ENCODE measurements at regions not wholly inside any gene's neighbourhood (a gene's known extent, or its start where the extent isn't known, plus 50 kb on each side); places are given as distances from the start of the nearest gene placed in this dataset.
A peak's percentile ranks its signal among the peaks of the same experiment; 100 is the strongest.

GRCh38 chr5:102579379-102579778, 80.6 kb upstream of the SLCO6A1 start:
- intact Hi-C loops (cut with micrococcal nuclease) = no loop called here
- TF ChIP-seq CTCF (IDR thresholded peaks at IDR 0.05) = no peak
- ChIA-PET POLR2A (no interaction called here), CTCF (no interaction called here)
- Mint-ChIP-seq H3K9me3 (no peaks in the 10 kb centered on the region), H3K36me3 (ENCODE audit: low read depth) (no peaks in the 10 kb centered on the region), H3K27ac (no peak overlapping the region), H3K4me1 (ENCODE audit: low read depth) (no peaks in the 10 kb centered on the region), H3K27me3 (peaks cover 2% of the 10 kb centered on the region), H3K4me3 (no peak overlapping the region)
- DNase-seq (no peak), ATAC-seq (no peak)

GRCh38 chr5:102581011-102581410, 82.2 kb upstream of the SLCO6A1 start:
- no peak for TF ChIP-seq CTCF (IDR thresholded peaks at IDR 0.05)
- ATAC-seq = no peak
- Mint-ChIP-seq H3K36me3 (ENCODE audit: low read depth) (no peaks in the 10 kb centered on the region), H3K27ac (no peak overlapping the region), H3K27me3 (no peaks in the 10 kb centered on the region), H3K9me3 (no peaks in the 10 kb centered on the region), H3K4me3 (no peak overlapping the region), H3K4me1 (ENCODE audit: low read depth) (no peaks in the 10 kb centered on the region)
- DNase-seq = no peak
- POLR2A ChIA-PET = no interaction called here
- CTCF ChIA-PET = interaction anchor here (1.1 to 1.6 kb wide), 3 partner anchors 100 to 558 kb away, joined by 4 to 5 read pairs (median 4); no protein-coding TSS in a partner anchor
- intact Hi-C loops (cut with micrococcal nuclease) = loop anchor here (5.0 kb wide), 1 partner anchor 461 kb away; no protein-coding TSS in a partner anchor

- DNase-seq = no peak
- ATAC-seq = no peak
- Mint-ChIP-seq H3K27me3 (no peaks in the 10 kb centered on the region), H3K9me3 (no peaks in the 10 kb centered on the region), H3K36me3 (ENCODE audit: low read depth) (no peaks in the 10 kb centered on the region), H3K27ac (no peak overlapping the region), H3K4me3 (no peak overlapping the region), H3K4me1 (ENCODE audit: low read depth) (no peaks in the 10 kb centered on the region)
- ChIA-PET CTCF (interaction anchor here (1.5 to 1.6 kb wide), 3 partner anchors 84 to 556 kb away, joined by 4 to 8 read pairs (median 4); no protein-coding TSS in a partner anchor), POLR2A (no interaction called here)
- intact Hi-C loops (cut with micrococcal nuclease) = loop anchor here (5.0 kb wide), 1 partner anchor 460 kb away; no protein-coding TSS in a partner anchor
- TF ChIP-seq CTCF (IDR thresholded peaks at IDR 0.05) = no peak
Observed at GRCh38 chr5:102582696-102583095, 83.9 kb upstream of the SLCO6A1 start.

GRCh38 chr5:102583276-102584124, 84.7 kb upstream of the SLCO6A1 start:
- intact Hi-C loops (cut with micrococcal nuclease) = loop anchor here (5.0 kb wide), 1 partner anchor 459 kb away; no protein-coding TSS in a partner anchor
- TF ChIP-seq CTCF (IDR thresholded peaks at IDR 0.05) = peak; percentile 69
- H3K9me3 Mint-ChIP-seq = no peaks in the 10 kb centered on the region
- DNase-seq = no peak
- H3K4me3 Mint-ChIP-seq = no peak overlapping the region
- ChIA-PET CTCF (interaction anchor here (1.0 to 2.0 kb wide), 3 partner anchors 19 to 98 kb away, joined by 5 to 8 read pairs (median 7); no protein-coding TSS in a partner anchor), POLR2A (no interaction called here)
- no peak for ATAC-seq
- H3K36me3 Mint-ChIP-seq (ENCODE audit: low read depth) = no peaks in the 10 kb centered on the region
- no peaks in the 10 kb centered on the region for H3K27me3 Mint-ChIP-seq
- no peak overlapping the region for H3K27ac Mint-ChIP-seq
- no peaks in the 10 kb centered on the region for H3K4me1 Mint-ChIP-seq (ENCODE audit: low read depth)

- TF ChIP-seq CTCF (IDR thresholded peaks at IDR 0.05) = no peak
- Mint-ChIP-seq H3K27me3 (peaks cover 2% of the 10 kb centered on the region), H3K4me1 (ENCODE audit: low read depth) (peaks cover 11% of the 10 kb centered on the region), H3K9me3 (peaks cover 3% of the 10 kb centered on the region), H3K36me3 (ENCODE audit: low read depth) (no peaks in the 10 kb centered on the region), H3K4me3 (no peak overlapping the region), H3K27ac (no peak overlapping the region)
- CTCF ChIA-PET = no interaction called here
- no peak for ATAC-seq
- no peak for DNase-seq
- POLR2A ChIA-PET = no interaction called here
- intact Hi-C loops (cut with micrococcal nuclease) = loop anchor here (5.0 kb wide), 1 partner anchor 548 kb away; no protein-coding TSS in a partner anchor
Observed at GRCh38 chr5:102589661-102590060, 90.9 kb upstream of the SLCO6A1 start.

Measured in activated CD8-positive, alpha-beta T cell treated with anti-CD3 and anti-CD28 coated beads for 36 hours (primary cell).